ENCODE measurements at regions not wholly inside any gene's neighbourhood (a gene's known extent, or its start where the extent isn't known, plus 50 kb on each side); places are given as distances from the start of the nearest gene placed in this dataset.

- no peaks in the 10 kb centered on the region for H4K20me1 ChIP-seq (ENCODE audit: insufficient read depth, low read length)
- 93% methylated on average over 3 of the region's 7 CpGs for WGBS (ENCODE audit: insufficient coverage)
- no peak for DNase-seq
- H3K27ac ChIP-seq (ENCODE audit: low read depth in 1 of 2, low read length in 2 of 2): no peak overlapping the region
- Mint-ChIP-seq H3K4me1 (no peaks in the 10 kb centered on the region), H3K27me3 (ENCODE audit: low read depth in 3 of 3) (no peaks in the 10 kb centered on the region), H3K4me3 (no peak overlapping the region), H3K9me3 (peaks cover 0 to 6% (median 2%) of the 10 kb centered on the region in 7 donors), H3K36me3 (no peaks in the 10 kb centered on the region), H3K27ac (no peak overlapping the region)
- no peaks in the 10 kb centered on the region for H3K36me3 ChIP-seq (replicated peaks in 1 of 2; ENCODE audit: control insufficient read depth in 1 of 2, insufficient read depth in 2 of 2, low read length in 2 of 2)
- no peaks in the 10 kb centered on the region for H3K9me3 ChIP-seq (replicated peaks in 1 of 2; ENCODE audit: control insufficient read depth in 1 of 2, insufficient read depth in 1 of 2, low read length in 2 of 2)
- H3K4me1 ChIP-seq (ENCODE audit: control insufficient read depth in 1 of 2, insufficient read depth in 2 of 2, low read length in 2 of 2): no peaks in the 10 kb centered on the region
- H3K27me3 ChIP-seq (ENCODE audit: control insufficient read depth in 2 of 2, insufficient read depth in 2 of 2, low read length in 2 of 2): no peaks in the 10 kb centered on the region
- no peak overlapping the region for H3K9ac ChIP-seq (ENCODE audit: insufficient read depth, low read length, poor library complexity, severe bottlenecking)
- TF ChIP-seq CTCF (IDR thresholded peaks at IDR 0.05): no peak
- no peak overlapping the region for H3K4me3 ChIP-seq (replicated peaks in 1 of 3; ENCODE audit: low read depth in 2 of 3, low read length in 3 of 3)
- intact Hi-C loops (cut with micrococcal nuclease): no loop called here
- H3K4me2 ChIP-seq (replicated peaks; ENCODE audit: extremely low read depth, low read length, poor library complexity, severe bottlenecking): no peak overlapping the region
- no peaks in the 10 kb centered on the region for H3K79me2 ChIP-seq (ENCODE audit: insufficient read depth, low read length)
- H2AFZ ChIP-seq (ENCODE audit: insufficient read depth, low read depth, low read length, poor library complexity, severe bottlenecking): no peak overlapping the region
These were observed 1493.7 kb downstream of the AMY1C start for GRCh38 chr1:105243411-105243810.

GRCh38 chr1:105243969-105244368 lies 1494.3 kb downstream of the AMY1C start:
- H3K9me3 Mint-ChIP-seq: peaks cover 0 to 6% (median 2%) of the 10 kb centered on the region in 7 donors

More at GRCh38 chr1:105243969-105244368, 1494.3 kb downstream of the AMY1C start:
- Mint-ChIP-seq H3K4me3 (no peak overlapping the region), H3K4me1 (no peaks in the 10 kb centered on the region), H3K27ac (no peak overlapping the region), H3K36me3 (no peaks in the 10 kb centered on the region), H3K27me3 (ENCODE audit: low read depth in 3 of 3) (no peaks in the 10 kb centered on the region)
- Histone ChIP-seq H4K20me1 (ENCODE audit: insufficient read depth, low read length) (no peaks in the 10 kb centered on the region), H3K79me2 (ENCODE audit: insufficient read depth, low read length) (no peaks in the 10 kb centered on the region), H3K9me3 (replicated peaks in 1 of 2; ENCODE audit: control insufficient read depth in 1 of 2, insufficient read depth in 1 of 2, low read length in 2 of 2) (no peaks in the 10 kb centered on the region), H3K4me3 (replicated peaks in 1 of 3; ENCODE audit: low read depth in 2 of 3, low read length in 3 of 3) (no peak overlapping the region), H3K4me1 (ENCODE audit: control insufficient read depth in 1 of 2, insufficient read depth in 2 of 2, low read length in 2 of 2) (no peaks in the 10 kb centered on the region), H3K4me2 (replicated peaks; ENCODE audit: extremely low read depth, low read length, poor library complexity, severe bottlenecking) (no peak overlapping the region), H2AFZ (ENCODE audit: insufficient read depth, low read depth, low read length, poor library complexity, severe bottlenecking) (no peak overlapping the region), H3K27me3 (ENCODE audit: control insufficient read depth in 2 of 2, insufficient read depth in 2 of 2, low read length in 2 of 2) (no peaks in the 10 kb centered on the region), H3K27ac (ENCODE audit: low read depth in 1 of 2, low read length in 2 of 2) (no peak overlapping the region), H3K9ac (ENCODE audit: insufficient read depth, low read length, poor library complexity, severe bottlenecking) (no peak overlapping the region), H3K36me3 (replicated peaks in 1 of 2; ENCODE audit: control insufficient read depth in 1 of 2, insufficient read depth in 2 of 2, low read length in 2 of 2) (no peaks in the 10 kb centered on the region)
- 57% methylated on average over 1 of the region's 1 CpG for WGBS (ENCODE audit: insufficient coverage)
- intact Hi-C loops (cut with micrococcal nuclease): no loop called here
- TF ChIP-seq CTCF (IDR thresholded peaks at IDR 0.05): no peak
- no peak for DNase-seq
